ENCODE measurements at regions not wholly inside any gene's neighbourhood (a gene's known extent, or its start where the extent isn't known, plus 50 kb on each side); places are given as distances from the start of the nearest gene placed in this dataset.

- H3K27ac ChIP-seq: no peak overlapping the region
- no peaks in the 10 kb centered on the region for H3K36me3 ChIP-seq
- H3K4me3 ChIP-seq: no peak overlapping the region
- no peak for DNase-seq
- no peaks in the 10 kb centered on the region for H3K27me3 ChIP-seq
- H3K4me1 ChIP-seq: no peaks in the 10 kb centered on the region
- H3K9me3 ChIP-seq (replicated peaks): no peaks in the 10 kb centered on the region; the same call in 1 of the 2 replicates
Measured at GRCh38 chr5:107284822-107285525, 385.8 kb downstream of the EFNA5 start.

GRCh38 chr5:107282061-107282460, 388.7 kb downstream of the EFNA5 start:
- Histone ChIP-seq H3K36me3 (no peaks in the 10 kb centered on the region), H3K27ac (no peak overlapping the region), H3K9me3 (replicated peaks) (no peaks in the 10 kb centered on the region; the same call in 1 of the 2 replicates), H3K4me3 (no peak overlapping the region), H3K4me1 (no peaks in the 10 kb centered on the region), H3K27me3 (no peaks in the 10 kb centered on the region)
- DNase-seq: no peak

- no peaks in the 10 kb centered on the region for H3K27me3 ChIP-seq
- no peak for DNase-seq
- H3K9me3 ChIP-seq (replicated peaks): no peaks in the 10 kb centered on the region
- H3K27ac ChIP-seq: no peak overlapping the region
- H3K4me3 ChIP-seq: no peak overlapping the region
- no peaks in the 10 kb centered on the region for H3K36me3 ChIP-seq
- H3K4me1 ChIP-seq: no peaks in the 10 kb centered on the region
Measured at GRCh38 chr5:107278774-107279173, 392.0 kb downstream of the EFNA5 start.

- DNase-seq: no peak
- Histone ChIP-seq H3K27ac (no peak overlapping the region), H3K4me3 (no peak overlapping the region), H3K27me3 (no peaks in the 10 kb centered on the region), H3K36me3 (no peaks in the 10 kb centered on the region), H3K9me3 (replicated peaks) (no peaks in the 10 kb centered on the region), H3K4me1 (no peaks in the 10 kb centered on the region)
Measured at GRCh38 chr5:107277485-107278125, 393.1 kb downstream of the EFNA5 start.

GRCh38 chr5:107275333-107275732, 395.4 kb downstream of the EFNA5 start:
- H3K9me3 ChIP-seq (replicated peaks): no peaks in the 10 kb centered on the region
- DNase-seq: no peak
- no peaks in the 10 kb centered on the region for H3K36me3 ChIP-seq
- no peaks in the 10 kb centered on the region for H3K27me3 ChIP-seq
- no peaks in the 10 kb centered on the region for H3K4me1 ChIP-seq
- no peak overlapping the region for H3K27ac ChIP-seq
- H3K4me3 ChIP-seq: no peak overlapping the region

GRCh38 chr5:107274571-107274970, 396.2 kb downstream of the EFNA5 start:
- H3K4me1 ChIP-seq: no peaks in the 10 kb centered on the region
- no peak overlapping the region for H3K27ac ChIP-seq
- no peak overlapping the region for H3K4me3 ChIP-seq
- no peaks in the 10 kb centered on the region for H3K9me3 ChIP-seq (replicated peaks)
- H3K36me3 ChIP-seq: no peaks in the 10 kb centered on the region
- no peak for DNase-seq
- no peaks in the 10 kb centered on the region for H3K27me3 ChIP-seq

- no peaks in the 10 kb centered on the region for H3K9me3 ChIP-seq (replicated peaks)
- no peak for DNase-seq
- H3K4me3 ChIP-seq: no peak overlapping the region
- H3K36me3 ChIP-seq: no peaks in the 10 kb centered on the region
- no peak overlapping the region for H3K27ac ChIP-seq
- no peaks in the 10 kb centered on the region for H3K4me1 ChIP-seq
- no peaks in the 10 kb centered on the region for H3K27me3 ChIP-seq
Measured at GRCh38 chr5:107272954-107273353, 397.8 kb downstream of the EFNA5 start.

GRCh38 chr5:107272509-107272908, 398.2 kb downstream of the EFNA5 start:
- H3K4me1 ChIP-seq: no peaks in the 10 kb centered on the region
- no peak overlapping the region for H3K4me3 ChIP-seq
- no peaks in the 10 kb centered on the region for H3K9me3 ChIP-seq (replicated peaks)
- H3K36me3 ChIP-seq: no peaks in the 10 kb centered on the region
- no peak for DNase-seq
- H3K27me3 ChIP-seq: no peaks in the 10 kb centered on the region
- H3K27ac ChIP-seq: no peak overlapping the region

- no peaks in the 10 kb centered on the region for H3K27me3 ChIP-seq
- no peaks in the 10 kb centered on the region for H3K36me3 ChIP-seq
- no peak overlapping the region for H3K4me3 ChIP-seq
- no peaks in the 10 kb centered on the region for H3K9me3 ChIP-seq (replicated peaks)
- no peaks in the 10 kb centered on the region for H3K4me1 ChIP-seq
- no peak overlapping the region for H3K27ac ChIP-seq
- no peak for DNase-seq
Measured at GRCh38 chr5:107271682-107272350, 398.9 kb downstream of the EFNA5 start.

GRCh38 chr5:107270561-107270960, 400.2 kb downstream of the EFNA5 start:
- Histone ChIP-seq H3K4me3 (no peak overlapping the region), H3K27me3 (no peaks in the 10 kb centered on the region), H3K36me3 (no peaks in the 10 kb centered on the region), H3K9me3 (replicated peaks) (no peaks in the 10 kb centered on the region), H3K4me1 (no peaks in the 10 kb centered on the region), H3K27ac (no peak overlapping the region)
- DNase-seq: no peak

GRCh38 chr5:107269678-107270077, 401.1 kb downstream of the EFNA5 start:
- DNase-seq: no peak
- no peaks in the 10 kb centered on the region for H3K4me1 ChIP-seq

GRCh38 chr5:107269256-107269655, 401.5 kb downstream of the EFNA5 start:
- Histone ChIP-seq H3K4me1 (no peaks in the 10 kb centered on the region), H3K27me3 (no peaks in the 10 kb centered on the region), H3K27ac (no peak overlapping the region), H3K36me3 (no peaks in the 10 kb centered on the region), H3K9me3 (replicated peaks) (no peaks in the 10 kb centered on the region), H3K4me3 (no peak overlapping the region)
- DNase-seq: no peak

More at GRCh38 chr5:107269678-107270077, 401.1 kb downstream of the EFNA5 start:
- no peaks in the 10 kb centered on the region for H3K27me3 ChIP-seq
- no peak overlapping the region for H3K27ac ChIP-seq
- no peaks in the 10 kb centered on the region for H3K9me3 ChIP-seq (replicated peaks)
- H3K4me3 ChIP-seq: no peak overlapping the region
- H3K36me3 ChIP-seq: no peaks in the 10 kb centered on the region

GRCh38 chr5:107268241-107268640, 402.5 kb downstream of the EFNA5 start:
- Histone ChIP-seq H3K27ac (no peak overlapping the region), H3K27me3 (no peaks in the 10 kb centered on the region)
- no peak for DNase-seq

GRCh38 chr5:107266100-107266499, 404.6 kb downstream of the EFNA5 start:
- DNase-seq: no peak
- Histone ChIP-seq H3K27ac (no peak overlapping the region), H3K4me3 (no peak overlapping the region), H3K4me1 (no peaks in the 10 kb centered on the region), H3K36me3 (no peaks in the 10 kb centered on the region), H3K9me3 (replicated peaks) (no peaks in the 10 kb centered on the region), H3K27me3 (no peaks in the 10 kb centered on the region)

More at GRCh38 chr5:107268241-107268640, 402.5 kb downstream of the EFNA5 start:
- Histone ChIP-seq H3K4me1 (no peaks in the 10 kb centered on the region), H3K4me3 (no peak overlapping the region), H3K36me3 (no peaks in the 10 kb centered on the region), H3K9me3 (replicated peaks) (no peaks in the 10 kb centered on the region)

- no peak for DNase-seq
- no peaks in the 10 kb centered on the region for H3K9me3 ChIP-seq (replicated peaks)
- H3K27ac ChIP-seq: no peak overlapping the region
- H3K4me3 ChIP-seq: no peak overlapping the region
- H3K4me1 ChIP-seq: no peaks in the 10 kb centered on the region
- H3K36me3 ChIP-seq: no peaks in the 10 kb centered on the region
- no peaks in the 10 kb centered on the region for H3K27me3 ChIP-seq
Measured at GRCh38 chr5:107265193-107265592, 405.5 kb downstream of the EFNA5 start.

Data from SJCRH30 (cell line).